ENCODE measurements at regions not wholly inside any gene's neighbourhood (a gene's known extent, or its start where the extent isn't known, plus 50 kb on each side); places are given as distances from the start of the nearest gene placed in this dataset.

DNA sequence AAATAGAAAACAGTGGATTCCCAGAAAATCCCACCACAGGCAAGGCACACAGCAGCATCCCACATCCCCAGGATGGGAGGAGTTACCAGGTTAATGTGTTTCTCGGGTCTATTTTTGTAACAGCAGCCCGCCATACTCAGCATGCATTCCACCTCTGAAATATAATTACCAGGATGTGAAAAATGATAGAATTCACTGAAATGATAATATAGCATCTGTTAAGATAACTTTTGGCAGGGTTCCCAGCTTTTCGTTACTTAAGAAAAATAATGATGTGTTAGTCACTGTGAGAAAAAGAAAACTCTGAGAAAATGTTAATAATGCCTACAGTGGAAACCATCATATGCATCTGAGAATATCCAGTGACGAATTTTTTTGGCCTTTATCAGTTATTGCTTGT lies 87.1 kb downstream of the VCX2 start:
- H4K20me1 ChIP-seq (ENCODE audit: insufficient read depth, low read length) = no peaks in the 10 kb centered on the region
- H3K27ac ChIP-seq (ENCODE audit: low read depth, low read length, poor library complexity, severe bottlenecking) = no peak overlapping the region
- DNase-seq (ENCODE audit: low spot score) = no peak
- H3K36me3 ChIP-seq (ENCODE audit: insufficient read depth, low read length) = no peaks in the 10 kb centered on the region
- CTCF ChIA-PET (ENCODE audit: unreplicated experiment) = no interaction called here
- no peaks in the 10 kb centered on the region for H3K4me1 ChIP-seq (ENCODE audit: insufficient read depth, low read length, poor library complexity, severe bottlenecking)
- no peak overlapping the region for H3K4me3 ChIP-seq (ENCODE audit: low read depth, low read length, poor library complexity, severe bottlenecking)
- TF ChIP-seq EZH2phosphoT487 (IDR thresholded peaks at IDR 0.05; ENCODE audit: borderline replicate concordance, low read depth, low read length) = no peak
- TF ChIP-seq, protein P1, sequence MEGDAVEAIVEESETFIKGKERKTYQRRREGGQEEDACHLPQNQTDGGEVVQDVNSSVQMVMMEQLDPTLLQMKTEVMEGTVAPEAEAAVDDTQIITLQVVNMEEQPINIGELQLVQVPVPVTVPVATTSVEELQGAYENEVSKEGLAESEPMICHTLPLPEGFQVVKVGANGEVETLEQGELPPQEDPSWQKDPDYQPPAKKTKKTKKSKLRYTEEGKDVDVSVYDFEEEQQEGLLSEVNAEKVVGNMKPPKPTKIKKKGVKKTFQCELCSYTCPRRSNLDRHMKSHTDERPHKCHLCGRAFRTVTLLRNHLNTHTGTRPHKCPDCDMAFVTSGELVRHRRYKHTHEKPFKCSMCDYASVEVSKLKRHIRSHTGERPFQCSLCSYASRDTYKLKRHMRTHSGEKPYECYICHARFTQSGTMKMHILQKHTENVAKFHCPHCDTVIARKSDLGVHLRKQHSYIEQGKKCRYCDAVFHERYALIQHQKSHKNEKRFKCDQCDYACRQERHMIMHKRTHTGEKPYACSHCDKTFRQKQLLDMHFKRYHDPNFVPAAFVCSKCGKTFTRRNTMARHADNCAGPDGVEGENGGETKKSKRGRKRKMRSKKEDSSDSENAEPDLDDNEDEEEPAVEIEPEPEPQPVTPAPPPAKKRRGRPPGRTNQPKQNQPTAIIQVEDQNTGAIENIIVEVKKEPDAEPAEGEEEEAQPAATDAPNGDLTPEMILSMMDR (conservative IDR thresholded peaks at IDR 0.05; ENCODE audit: low read length) = no peak
- POLR2A ChIA-PET = no interaction called here
- intact Hi-C loops (cut with micrococcal nuclease; ENCODE audit: unreplicated experiment) = no loop called here
- H3K4me2 ChIP-seq (ENCODE audit: low read length) = no peak overlapping the region
- no peaks in the 10 kb centered on the region for H3K9me3 ChIP-seq (ENCODE audit: low read length)
- H3K79me2 ChIP-seq (ENCODE audit: insufficient read depth, low read depth, low read length) = no peaks in the 10 kb centered on the region
- no TSS peak for BruUV-seq (replicated peaks)
- H2AFZ ChIP-seq (ENCODE audit: low read length) = no peak overlapping the region
- H3K9me2 ChIP-seq (ENCODE audit: insufficient read depth, low read length) = no peaks in the 10 kb centered on the region

DNA sequence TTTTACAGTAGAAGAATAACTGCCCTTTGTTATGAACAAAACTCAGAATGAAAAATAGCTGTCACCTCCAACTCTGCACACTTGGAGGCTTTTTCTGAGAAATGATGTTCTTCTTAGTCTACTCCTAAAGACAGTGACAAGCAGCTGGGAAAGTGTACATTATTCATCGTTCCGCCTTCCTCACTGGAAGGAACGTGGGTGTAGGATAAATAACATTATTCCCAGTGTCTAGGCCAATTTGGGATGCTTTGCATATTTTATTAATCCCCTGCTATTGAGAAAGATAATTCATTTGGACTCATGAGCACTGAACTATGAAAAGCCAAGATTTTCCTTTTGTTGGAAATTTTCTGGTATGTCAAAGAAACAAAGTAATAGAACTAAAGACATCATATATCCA lies 87.8 kb downstream of the VCX2 start:
- no peak for DNase-seq (ENCODE audit: low spot score)
- no TSS peak for BruUV-seq (replicated peaks)
- Histone ChIP-seq H4K20me1 (ENCODE audit: insufficient read depth, low read length) (no peaks in the 10 kb centered on the region), H3K9me3 (ENCODE audit: low read length) (no peaks in the 10 kb centered on the region), H3K79me2 (ENCODE audit: insufficient read depth, low read depth, low read length) (no peaks in the 10 kb centered on the region), H3K4me1 (ENCODE audit: insufficient read depth, low read length, poor library complexity, severe bottlenecking) (no peaks in the 10 kb centered on the region), H3K4me3 (ENCODE audit: low read depth, low read length, poor library complexity, severe bottlenecking) (no peak overlapping the region), H3K9me2 (ENCODE audit: insufficient read depth, low read length) (no peaks in the 10 kb centered on the region), H3K36me3 (ENCODE audit: insufficient read depth, low read length) (no peaks in the 10 kb centered on the region), H2AFZ (ENCODE audit: low read length) (no peak overlapping the region), H3K27ac (ENCODE audit: low read depth, low read length, poor library complexity, severe bottlenecking) (no peak overlapping the region), H3K4me2 (ENCODE audit: low read length) (no peak overlapping the region)
- intact Hi-C loops (cut with micrococcal nuclease; ENCODE audit: unreplicated experiment) = no loop called here
- TF ChIP-seq, protein P1 (conservative IDR thresholded peaks at IDR 0.05; ENCODE audit: low read length) = no peak
- TF ChIP-seq EZH2phosphoT487 (IDR thresholded peaks at IDR 0.05; ENCODE audit: borderline replicate concordance, low read depth, low read length) = no peak
- CTCF ChIA-PET (ENCODE audit: unreplicated experiment) = no interaction called here
- POLR2A ChIA-PET = no interaction called here

DNA sequence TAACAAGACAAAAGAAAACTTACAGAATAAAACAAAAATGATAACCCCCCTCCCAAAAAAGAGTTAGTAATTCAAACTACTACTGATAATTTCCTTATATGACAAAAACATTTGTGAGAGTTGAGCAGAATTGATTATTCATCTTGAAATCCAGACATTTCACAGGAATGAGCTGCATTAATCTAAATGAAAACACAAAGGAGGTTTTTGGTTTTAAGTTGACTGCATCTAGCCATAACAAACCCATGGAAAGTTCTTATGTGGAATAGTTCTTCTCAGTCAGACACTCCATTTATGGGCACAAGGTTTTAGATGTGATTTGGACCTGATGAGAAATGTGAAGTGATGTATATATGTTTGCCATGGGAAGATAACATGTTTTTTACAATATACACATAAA lies 95.4 kb downstream of the VCX2 start:
- no peak overlapping the region for H3K4me2 ChIP-seq (ENCODE audit: low read length)
- no peaks in the 10 kb centered on the region for H4K20me1 ChIP-seq (ENCODE audit: insufficient read depth, low read length)
- POLR2A ChIA-PET = no interaction called here
- CTCF ChIA-PET (ENCODE audit: unreplicated experiment) = no interaction called here
- no peaks in the 10 kb centered on the region for H3K36me3 ChIP-seq (ENCODE audit: insufficient read depth, low read length)
- H3K9me3 ChIP-seq (ENCODE audit: low read length) = no peaks in the 10 kb centered on the region
- H3K4me1 ChIP-seq (ENCODE audit: insufficient read depth, low read length, poor library complexity, severe bottlenecking) = no peaks in the 10 kb centered on the region
- H3K9me2 ChIP-seq (ENCODE audit: insufficient read depth, low read length) = no peaks in the 10 kb centered on the region
- H3K4me3 ChIP-seq (ENCODE audit: low read depth, low read length, poor library complexity, severe bottlenecking) = no peak overlapping the region
- no TSS peak for BruUV-seq (replicated peaks)
- H3K79me2 ChIP-seq (ENCODE audit: insufficient read depth, low read depth, low read length) = no peaks in the 10 kb centered on the region
- intact Hi-C loops (cut with micrococcal nuclease; ENCODE audit: unreplicated experiment) = no loop called here
- H3K27ac ChIP-seq (ENCODE audit: low read depth, low read length, poor library complexity, severe bottlenecking) = no peak overlapping the region
- H2AFZ ChIP-seq (ENCODE audit: low read length) = no peak overlapping the region
- no peak for TF ChIP-seq EZH2phosphoT487 (IDR thresholded peaks at IDR 0.05; ENCODE audit: borderline replicate concordance, low read depth, low read length)
- TF ChIP-seq, protein P1 (conservative IDR thresholded peaks at IDR 0.05; ENCODE audit: low read length) = no peak
- no peak for DNase-seq (ENCODE audit: low spot score)

Data from OCI-LY7 (cell line).